ENCODE measurements at regions not wholly inside any gene's neighbourhood (a gene's known extent, or its start where the extent isn't known, plus 50 kb on each side); places are given as distances from the start of the nearest gene placed in this dataset.

- no peak for TF ChIP-seq CTCF (IDR thresholded peaks at IDR 0.05; ENCODE audit: borderline replicate concordance, extremely low read depth, low read length, poor library complexity, severe bottlenecking)
- no peak for TF ChIP-seq EZH2 (IDR thresholded peaks at IDR 0.05; ENCODE audit: borderline replicate concordance, low read depth, low read length, severe bottlenecking)
These were observed 145.9 kb upstream of the FBXL4 start for GRCh38 chr6:99093456-99094190.
